Epidermal melanocyte (primary cell): ENCODE measurements at regions not wholly inside any gene's neighbourhood (a gene's known extent, or its start where the extent isn't known, plus 50 kb on each side); places are given as distances from the start of the nearest gene placed in this dataset.
"Not testable (repeated sequence)": the region's sequence is repeated elsewhere in the genome, so short reads cannot be mapped to it uniquely, and the experiment has no call there.

Experiments
- DNase-seq: peaks from one replicate; pipeline ENCODE4 v3.0.0; 2011; ENCODE audit warnings: low spot score; ENCODE audit not compliant: insufficient read length

GRCh38 chr9:129561594-129562281 lies 59.2 kb downstream of the C9orf50 start:
- DNase-seq: no peak

- DNase-seq: no peak
Observed at GRCh38 chr9:129560881-129561306, 60.0 kb downstream of the C9orf50 start.

- no peak for DNase-seq
Observed at GRCh38 chr9:129559506-129559881, 61.4 kb downstream of the C9orf50 start.

- no peak for DNase-seq
Observed at GRCh38 chr9:129558551-129559505, 62.1 kb downstream of the C9orf50 start.

GRCh38 chr9:129558063-129558550 lies 62.8 kb downstream of the C9orf50 start:
- no peak for DNase-seq

- no peak for DNase-seq
Observed at GRCh38 chr9:129557192-129558036, 63.5 kb downstream of the C9orf50 start.

GRCh38 chr9:129556491-129557191 lies 64.3 kb downstream of the C9orf50 start:
- DNase-seq: no peak

- DNase-seq: no peak
Observed at GRCh38 chr9:129555512-129556215, 65.2 kb downstream of the C9orf50 start.

- no peak for DNase-seq
Observed at GRCh38 chr9:129554649-129555048, 66.3 kb downstream of the C9orf50 start.

GRCh38 chr9:129553277-129553676 lies 67.6 kb downstream of the C9orf50 start:
- no peak for DNase-seq

GRCh38 chr9:129552064-129552463 lies 68.8 kb downstream of the C9orf50 start:
- DNase-seq: no peak

- DNase-seq: no peak
Observed at GRCh38 chr9:129551393-129551973, 69.4 kb downstream of the C9orf50 start.

GRCh38 chr9:129550977-129551376 lies 69.9 kb downstream of the C9orf50 start:
- DNase-seq: not testable (repeated sequence)

GRCh38 chr9:129550199-129550839 lies 70.6 kb downstream of the C9orf50 start:
- DNase-seq: no peak

- DNase-seq: no peak
Observed at GRCh38 chr9:129549684-129550083, 71.2 kb downstream of the C9orf50 start.

- DNase-seq: no peak
Observed at GRCh38 chr9:129549139-129549538, 71.8 kb downstream of the C9orf50 start.

GRCh38 chr9:129548571-129549135 lies 72.2 kb downstream of the C9orf50 start:
- no peak for DNase-seq

- DNase-seq: no peak
Observed at GRCh38 chr9:129547869-129548570, 72.9 kb downstream of the C9orf50 start.
